ENCODE measurements at regions not wholly inside any gene's neighbourhood (a gene's known extent, or its start where the extent isn't known, plus 50 kb on each side); places are given as distances from the start of the nearest gene placed in this dataset.
"Not testable (repeated sequence)": the region's sequence is repeated elsewhere in the genome, so short reads cannot be mapped to it uniquely, and the experiment has no call there.

DNA sequence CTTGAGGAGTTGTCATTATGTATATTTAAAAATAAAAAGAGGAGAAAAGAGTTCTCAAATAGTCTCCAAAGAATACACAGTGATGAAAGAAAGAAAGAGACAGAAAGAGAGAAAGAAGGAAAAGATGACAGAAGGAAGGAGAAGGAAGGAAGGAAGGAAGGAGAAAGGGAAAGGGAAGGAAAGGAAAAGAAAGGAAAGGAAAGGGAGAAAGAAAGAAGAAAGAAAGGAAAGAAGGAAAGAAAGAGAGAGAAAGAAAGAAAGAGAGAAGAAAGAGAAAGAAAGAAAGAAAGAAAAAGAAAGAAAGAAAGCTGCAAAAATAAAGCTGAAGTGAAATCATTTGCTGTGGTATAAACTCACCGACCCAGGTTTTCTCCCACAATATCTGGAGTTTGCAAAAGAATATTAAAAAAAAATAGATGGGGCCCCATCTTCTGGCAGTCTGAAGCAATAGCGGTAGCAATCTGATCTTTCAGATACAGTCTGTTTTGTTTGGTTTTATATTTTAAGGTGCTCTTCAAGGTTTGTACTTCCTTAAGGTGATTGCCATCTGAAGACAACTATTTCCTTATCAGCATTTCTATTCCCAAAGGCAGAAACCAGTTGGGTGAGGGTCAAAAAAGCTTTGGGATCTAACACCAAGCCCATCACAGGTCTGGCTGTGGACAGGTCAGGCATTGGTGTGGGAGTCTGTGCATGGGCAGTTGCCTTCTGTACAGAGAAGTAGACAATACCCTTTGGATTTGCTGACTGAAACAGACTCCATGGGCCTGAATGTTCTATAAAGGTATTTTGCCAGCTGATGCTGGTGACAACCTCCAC lies 160.4 kb downstream of the CPEB2 start:
- DNase-seq (ENCODE audit: low read depth), result peak; percentile 74

GRCh38 chr4:15163284-15163645 lies 161.0 kb downstream of the CPEB2 start:
- peak; percentile 97 for DNase-seq (ENCODE audit: low read depth)

- peak; percentile 96 for DNase-seq (ENCODE audit: low read depth)
Observed at GRCh38 chr4:15164571-15164970, 162.3 kb downstream of the CPEB2 start.

- DNase-seq (ENCODE audit: low read depth), result no peak
Observed at GRCh38 chr4:15167743-15168142, 165.5 kb downstream of the CPEB2 start.

DNA sequence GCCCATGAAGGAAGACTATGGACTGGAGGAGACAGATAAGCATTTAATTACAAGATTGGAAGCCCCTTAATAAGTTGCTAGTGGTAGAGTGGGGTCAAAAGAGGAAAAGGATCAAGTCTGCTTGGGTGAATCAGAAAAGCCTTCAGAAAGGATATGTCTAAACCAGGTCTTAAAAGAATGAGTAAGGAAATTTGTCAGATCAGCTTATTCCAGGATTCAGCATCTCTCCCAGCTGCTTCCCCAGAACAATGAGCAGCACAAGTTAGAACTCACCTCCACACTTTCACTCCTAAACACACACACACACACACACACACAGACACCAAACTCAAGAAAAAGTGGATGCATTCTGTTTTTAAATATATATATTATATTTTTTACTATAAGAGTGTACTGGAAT lies 166.5 kb downstream of the CPEB2 start:
- DNase-seq (ENCODE audit: low read depth), result no peak

DNA sequence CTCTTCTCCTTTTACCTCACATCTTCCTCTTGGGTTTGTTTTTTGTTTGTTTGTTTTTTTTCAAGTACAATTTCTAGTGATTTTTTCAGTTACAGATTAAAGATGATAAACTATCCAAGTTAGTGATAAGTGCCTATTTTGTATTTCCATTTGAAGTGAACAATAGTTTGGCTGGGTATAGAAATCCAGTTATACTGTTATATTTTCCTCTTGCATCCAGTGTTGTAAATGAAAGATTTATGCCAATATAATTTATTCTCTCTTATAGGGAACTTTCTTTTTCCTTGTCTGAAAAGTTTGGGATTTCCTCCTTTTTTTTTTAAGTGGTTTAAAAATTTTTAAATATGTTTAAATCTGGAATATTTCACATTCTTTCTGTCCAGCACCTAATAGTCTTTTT lies 169.4 kb downstream of the CPEB2 start:
- no peak for DNase-seq (ENCODE audit: low read depth)

DNA sequence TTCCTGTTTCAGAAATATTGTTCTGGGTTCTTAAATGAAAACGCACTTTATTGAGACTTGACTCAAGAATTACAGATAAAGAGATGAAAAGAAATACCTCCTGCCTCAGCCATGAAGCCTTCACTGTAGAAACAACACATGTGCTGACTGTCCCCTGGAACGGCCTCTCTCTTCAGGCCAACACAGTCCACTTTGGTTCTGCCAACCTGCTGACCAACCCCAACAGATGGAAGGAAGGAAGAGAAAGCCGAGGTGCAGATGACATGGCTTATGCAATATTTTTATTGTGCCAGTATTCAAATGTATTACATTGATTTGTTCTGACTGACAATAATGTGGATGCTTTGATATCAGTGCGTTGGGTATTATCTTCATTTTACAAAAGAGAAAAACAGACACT lies 171.0 kb downstream of the CPEB2 start:
- DNase-seq (ENCODE audit: low read depth), result no peak

DNA sequence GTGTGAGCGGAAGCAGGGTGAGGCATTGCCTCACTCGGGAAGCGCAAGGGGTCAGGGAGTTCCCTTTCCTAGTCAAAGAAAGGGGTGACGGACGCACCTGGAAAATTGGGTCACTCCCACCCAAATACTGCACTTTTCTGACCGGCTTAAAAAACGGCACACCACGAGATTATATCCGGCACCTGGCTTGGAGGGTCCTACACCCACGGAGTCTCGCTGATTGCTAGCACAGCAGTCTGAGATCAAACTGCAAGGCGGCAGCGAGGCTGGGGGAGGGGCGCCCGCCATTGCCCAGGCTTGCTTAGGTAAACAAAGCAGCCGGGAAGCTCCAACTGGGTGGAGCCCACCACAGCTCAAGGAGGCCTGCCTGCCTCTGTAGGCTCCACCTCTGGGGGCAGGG lies 171.9 kb downstream of the CPEB2 start:
- DNase-seq (ENCODE audit: low read depth), result not testable (repeated sequence)

GRCh38 chr4:15179842-15180241 lies 177.6 kb downstream of the CPEB2 start:
- not testable (repeated sequence) for DNase-seq (ENCODE audit: low read depth)

- peak; percentile 42 for DNase-seq (ENCODE audit: low read depth)
Observed at GRCh38 chr4:15182600-15183220, 180.4 kb downstream of the CPEB2 start.

GRCh38 chr4:15186149-15186548 lies 183.9 kb downstream of the CPEB2 start:
- peak; percentile 30 for DNase-seq (ENCODE audit: low read depth)

- DNase-seq (ENCODE audit: low read depth), result no peak
Observed at GRCh38 chr4:15186806-15187205, 184.5 kb downstream of the CPEB2 start.

- DNase-seq (ENCODE audit: low read depth), result no peak
Observed at GRCh38 chr4:15188605-15189539, 186.6 kb downstream of the CPEB2 start.

DNA sequence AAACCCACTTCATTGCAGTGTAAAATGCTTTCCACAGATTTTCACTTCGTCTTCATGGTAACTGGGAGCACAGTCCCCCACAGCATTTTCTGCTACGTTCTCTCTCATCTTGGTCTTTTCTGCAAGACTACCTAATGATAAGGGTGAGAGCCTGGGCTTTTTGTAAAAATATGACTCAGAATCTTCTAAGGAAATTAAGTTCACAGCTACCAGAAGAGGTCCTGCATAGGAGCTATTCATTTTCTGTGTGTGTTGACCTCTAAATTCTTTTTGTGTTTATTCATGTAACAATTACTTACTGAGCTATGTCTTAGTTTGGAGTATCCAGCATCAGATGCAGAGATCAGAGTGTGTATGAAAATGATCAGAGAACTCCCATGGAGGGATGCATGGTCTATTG lies 192.2 kb downstream of the CPEB2 start:
- no peak for DNase-seq (ENCODE audit: low read depth)

DNA sequence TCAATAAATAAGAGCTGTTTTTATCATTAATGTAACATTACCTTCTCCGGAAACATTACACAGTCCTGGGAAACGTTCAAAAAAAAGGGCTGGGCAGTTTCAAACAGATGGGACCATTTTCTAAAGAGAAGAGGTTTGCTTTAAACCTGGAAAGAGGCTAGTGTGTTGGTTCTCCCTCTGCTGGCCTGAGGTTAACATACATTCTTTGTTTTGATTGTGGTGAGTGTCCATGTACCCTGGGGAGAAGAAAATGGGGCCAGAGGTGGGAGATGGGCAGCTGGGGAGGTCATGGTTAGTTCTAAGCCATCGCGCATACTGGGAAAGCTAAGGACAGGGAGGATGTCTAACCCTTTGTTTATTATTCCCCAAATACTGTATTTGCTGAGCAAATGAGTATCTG lies 194.7 kb downstream of the CPEB2 start:
- peak; percentile 36 for DNase-seq (ENCODE audit: low read depth)

- no peak for DNase-seq (ENCODE audit: low read depth)
Observed at GRCh38 chr4:15198070-15198727, 195.9 kb downstream of the CPEB2 start.

DNA sequence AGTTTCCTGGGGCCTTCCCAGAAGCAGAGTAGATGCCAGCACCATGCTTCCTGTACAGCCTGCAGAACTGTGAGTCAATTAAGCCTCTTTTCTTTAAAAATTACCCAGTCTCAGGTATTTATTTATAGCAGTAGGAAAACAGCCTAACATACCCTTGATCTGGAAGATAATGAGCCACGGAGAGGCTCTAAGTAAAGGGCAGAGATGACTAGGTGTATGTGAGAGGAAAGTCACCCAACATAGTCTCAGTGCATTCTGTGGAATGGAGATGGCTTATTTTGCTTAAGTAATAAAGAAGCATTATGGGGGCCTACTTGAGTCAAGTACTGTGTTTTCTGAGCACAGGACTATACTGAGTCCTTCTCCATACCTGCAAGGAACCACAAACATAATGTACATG lies 199.5 kb downstream of the CPEB2 start:
- DNase-seq (ENCODE audit: low read depth), result no peak

GRCh38 chr4:15202481-15202880 lies 200.2 kb downstream of the CPEB2 start:
- no peak for DNase-seq (ENCODE audit: low read depth)

GRCh38 chr4:15206526-15206925 lies 204.2 kb downstream of the CPEB2 start:
- DNase-seq (ENCODE audit: low read depth), result not testable (repeated sequence)

- DNase-seq (ENCODE audit: low read depth), result no peak
Observed at GRCh38 chr4:15213302-15213970, 211.2 kb downstream of the CPEB2 start.

DNA sequence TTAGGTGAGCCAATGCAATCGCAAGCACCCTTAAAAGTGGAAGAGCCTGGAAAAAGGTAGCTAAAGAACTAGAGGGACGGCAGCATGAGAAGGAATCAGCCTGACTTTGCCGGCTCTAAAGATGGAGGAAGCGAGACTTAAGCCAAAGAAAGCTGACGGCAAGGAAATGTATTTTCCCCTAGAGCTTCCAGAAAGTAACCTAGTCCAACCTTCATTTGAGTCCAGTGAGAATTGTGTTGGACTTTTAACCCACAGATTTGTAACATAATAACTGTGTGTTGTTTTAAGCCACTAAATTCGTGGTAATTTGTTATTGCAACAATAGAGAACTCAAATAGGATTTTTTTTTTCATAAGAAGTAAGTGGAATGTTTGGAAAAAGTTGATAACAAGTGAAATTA lies 212.7 kb upstream of the C1QTNF7 start:
- no peak for DNase-seq (ENCODE audit: low read depth)

GRCh38 chr4:15226203-15226602 lies 201.6 kb upstream of the C1QTNF7 start:
- no peak for DNase-seq (ENCODE audit: low read depth)
